Occipital lobe (tissue), 1 donor: ENCODE measurements at regions not wholly inside any gene's neighbourhood (a gene's known extent, or its start where the extent isn't known, plus 50 kb on each side); places are given as distances from the start of the nearest gene placed in this dataset.

Experiments
- DNase-seq: peaks from one replicate; lab custom pipeline; 2025; lab: John Stamatoyannopoulos, UW

DNA sequence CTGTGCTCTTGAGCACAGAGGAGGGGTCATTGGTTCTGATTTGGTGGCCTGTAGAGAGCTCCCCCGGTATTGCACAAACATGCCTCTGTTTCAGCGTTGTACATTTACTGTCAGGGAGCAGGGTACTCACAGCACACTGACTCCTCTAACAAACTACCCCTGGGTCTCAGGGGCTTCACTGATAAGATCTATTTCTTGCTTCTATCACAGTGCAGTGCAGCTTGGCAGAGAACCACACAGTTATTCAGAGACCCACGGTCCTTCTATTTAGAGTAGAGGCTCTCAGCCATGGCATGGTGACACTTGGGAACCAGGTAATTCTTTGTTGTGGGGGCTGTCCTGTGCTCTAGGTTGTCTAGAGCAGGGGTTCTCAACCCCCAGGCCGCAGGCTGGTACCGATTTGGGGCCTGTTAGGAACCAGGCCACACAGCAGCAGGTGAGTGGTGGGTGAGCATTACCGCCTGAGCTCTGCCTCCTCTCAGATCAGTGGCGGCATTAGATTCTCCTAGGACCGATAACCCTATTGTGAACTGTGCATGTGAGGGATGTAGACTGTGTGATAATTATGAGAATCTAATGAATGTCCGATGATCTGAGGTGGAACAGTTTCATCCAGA is 133.4 kb upstream of the MYCN start:
- DNase-seq, result no peak

GRCh38 chr2:15807418-15808203 is 132.7 kb upstream of the MYCN start:
- no peak for DNase-seq

DNA sequence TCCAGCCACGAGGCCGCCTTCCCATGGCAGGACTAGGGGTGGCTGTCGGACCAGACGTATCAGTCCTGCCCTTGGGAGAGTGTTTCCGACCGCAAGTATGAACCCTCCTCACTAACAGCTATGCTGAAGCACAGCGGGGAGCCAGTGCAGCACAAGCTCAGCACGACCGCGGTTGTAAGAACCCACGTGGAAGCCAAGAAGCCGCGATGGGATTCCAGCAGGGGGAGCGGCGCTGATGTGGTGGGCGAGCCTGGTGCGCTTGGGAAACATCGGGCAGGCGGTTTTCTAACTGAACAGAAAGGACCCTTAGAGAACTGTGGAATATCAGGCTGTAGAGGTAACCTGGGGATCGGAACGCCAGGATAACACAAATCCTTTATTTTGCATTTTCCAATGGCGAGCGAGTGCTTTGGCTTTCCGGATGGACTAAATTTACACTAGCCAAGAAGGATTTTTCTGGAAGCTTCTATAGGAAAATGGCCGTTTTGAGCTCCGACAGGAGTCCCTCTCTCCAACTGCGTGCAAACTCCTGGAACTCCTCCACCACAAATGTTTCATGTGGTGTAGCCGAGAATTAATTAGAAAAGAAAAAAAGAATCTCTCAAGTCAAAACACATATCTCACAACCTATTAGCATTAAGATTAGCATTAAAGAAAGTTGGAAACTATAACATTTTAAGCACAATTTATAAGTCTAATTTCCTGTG is 132.0 kb upstream of the MYCN start:
- DNase-seq, result no peak

GRCh38 chr2:15808944-15809343 is 131.4 kb upstream of the MYCN start:
- no peak for DNase-seq

- DNase-seq, result no peak
Measured at GRCh38 chr2:15809404-15809803, 130.9 kb upstream of the MYCN start.

GRCh38 chr2:15810477-15811150 is 129.7 kb upstream of the MYCN start:
- no peak for DNase-seq

DNA sequence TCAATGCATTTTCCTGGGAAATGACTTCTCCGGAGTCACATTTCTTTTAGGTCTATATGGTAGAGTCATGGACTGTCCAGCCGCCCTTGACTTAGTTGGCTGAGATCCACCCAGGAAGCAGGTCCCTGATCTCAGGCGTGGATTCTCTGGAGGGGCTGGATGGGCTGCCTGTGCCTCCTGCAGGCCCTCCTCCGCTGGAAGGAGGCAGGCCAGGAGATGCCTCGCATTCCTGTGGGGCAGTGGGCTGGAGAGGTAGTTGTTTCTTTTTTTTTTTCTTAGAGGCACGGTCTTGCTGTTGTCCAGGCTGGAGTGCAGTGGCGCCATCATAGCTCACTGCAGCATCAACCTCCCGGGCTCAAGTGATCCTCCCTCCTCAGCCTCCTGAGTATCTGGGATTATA is 129.0 kb upstream of the MYCN start:
- no peak for DNase-seq

DNA sequence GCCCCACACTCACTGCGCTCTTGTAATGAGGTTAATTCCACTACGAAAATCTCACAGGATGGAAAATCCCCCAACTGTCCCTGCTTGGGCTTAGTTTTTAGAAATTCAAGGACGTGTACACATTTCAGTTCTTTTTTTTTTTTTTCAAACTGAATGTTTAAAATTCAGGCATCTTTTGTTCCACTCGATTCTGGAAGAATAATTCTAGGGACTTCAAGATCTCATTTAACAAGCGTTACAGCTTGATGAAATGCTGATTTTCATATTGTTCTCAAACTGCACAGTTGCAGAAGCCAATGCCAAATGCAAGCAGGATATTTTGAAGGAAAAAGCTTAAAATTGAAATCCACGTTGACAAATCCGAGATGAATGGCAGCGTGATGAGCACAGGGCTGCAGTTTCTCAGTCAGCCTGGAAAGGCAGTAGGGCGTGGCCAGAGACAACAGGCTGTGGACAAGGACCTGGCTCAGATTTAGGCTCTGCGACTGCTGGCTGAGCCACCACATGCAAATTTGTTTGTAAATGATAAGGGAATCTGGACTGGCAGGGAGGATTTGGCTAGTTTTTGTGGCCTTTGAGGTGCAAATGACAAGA is 128.1 kb upstream of the MYCN start:
- DNase-seq, result no peak

- DNase-seq, result no peak
Measured at GRCh38 chr2:15813481-15814266, 126.7 kb upstream of the MYCN start.

- DNase-seq, result no peak
Measured at GRCh38 chr2:15814403-15814802, 125.9 kb upstream of the MYCN start.

- DNase-seq, result peak; percentile 20
Measured at GRCh38 chr2:15814946-15815345, 125.4 kb upstream of the MYCN start.

DNA sequence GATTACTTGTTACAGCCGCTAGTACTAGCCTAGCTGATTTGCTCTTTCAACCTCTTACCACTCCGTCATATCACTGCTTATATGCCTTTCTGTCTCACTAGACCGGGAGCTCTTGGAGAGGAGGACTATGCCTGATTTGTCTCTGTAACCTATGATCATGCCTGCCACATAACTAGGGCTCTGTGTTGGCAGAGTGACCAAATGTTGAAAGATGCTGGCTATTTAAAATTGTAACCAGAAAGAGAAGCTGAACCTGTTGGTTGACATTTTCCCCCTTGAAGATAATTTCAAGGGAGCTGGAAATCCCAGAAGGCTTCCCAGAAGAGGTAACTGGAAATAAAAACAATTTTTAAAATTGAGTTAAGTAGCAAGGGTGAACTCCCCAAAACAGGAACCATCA is 124.1 kb upstream of the MYCN start:
- DNase-seq, result no peak

DNA sequence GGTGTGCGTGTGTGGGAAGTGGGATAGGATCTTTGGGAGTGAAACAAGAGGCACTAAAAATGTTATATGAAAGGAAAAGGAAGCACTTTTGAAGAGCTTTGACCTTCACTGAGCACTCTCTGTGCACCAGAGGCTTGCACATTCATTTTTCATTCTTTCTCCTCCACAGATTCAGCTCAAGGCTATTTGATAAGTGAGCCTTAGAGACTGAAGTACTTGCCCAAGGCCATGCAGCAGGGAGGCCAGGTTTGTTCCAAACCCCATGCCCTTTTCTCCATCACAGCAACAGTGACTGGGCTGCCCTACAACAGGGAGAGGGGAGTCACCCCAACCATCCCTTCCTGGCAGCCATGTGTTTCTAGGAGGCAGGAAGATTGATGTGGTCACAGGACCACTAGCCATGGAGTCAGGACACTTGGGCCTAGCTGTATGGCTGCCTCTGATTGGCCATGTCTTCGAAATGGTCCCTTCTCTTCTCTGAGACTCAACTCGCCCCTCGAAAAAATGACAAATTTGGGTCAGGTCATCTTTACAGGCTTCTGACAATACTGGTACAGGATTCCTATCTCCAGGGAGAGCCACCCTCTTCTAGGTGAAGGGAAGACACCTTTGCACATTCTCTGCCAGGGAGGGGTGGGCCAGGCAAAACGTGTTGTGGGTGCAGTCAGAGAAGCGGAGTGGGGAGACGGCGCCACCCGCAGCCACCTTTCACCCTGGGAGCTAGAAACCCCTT is 123.5 kb upstream of the MYCN start:
- DNase-seq, result no peak

- no peak for DNase-seq
Measured at GRCh38 chr2:15817748-15818147, 122.6 kb upstream of the MYCN start.

DNA sequence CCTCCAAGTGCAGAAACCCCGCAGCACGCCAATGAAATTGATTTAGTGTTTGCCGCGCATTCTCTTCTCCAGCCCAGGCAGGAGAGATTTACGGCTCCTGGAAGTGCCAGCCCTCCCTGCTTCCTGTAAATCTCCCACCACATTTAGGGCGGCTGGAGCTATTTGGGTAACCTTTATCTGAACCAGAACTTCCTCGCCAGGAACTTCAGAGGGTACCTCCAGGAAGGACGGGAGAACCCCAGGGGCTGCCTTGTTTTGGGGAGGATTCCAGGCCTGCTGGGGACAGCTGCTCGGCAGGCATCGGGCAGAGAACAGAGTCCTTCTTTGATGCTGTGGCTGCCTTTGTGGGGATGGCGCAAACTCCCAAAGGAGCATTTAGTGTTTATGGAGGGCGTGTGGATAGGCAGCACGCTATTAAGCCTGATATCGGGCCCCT is 122.0 kb upstream of the MYCN start:
- no peak for DNase-seq

DNA sequence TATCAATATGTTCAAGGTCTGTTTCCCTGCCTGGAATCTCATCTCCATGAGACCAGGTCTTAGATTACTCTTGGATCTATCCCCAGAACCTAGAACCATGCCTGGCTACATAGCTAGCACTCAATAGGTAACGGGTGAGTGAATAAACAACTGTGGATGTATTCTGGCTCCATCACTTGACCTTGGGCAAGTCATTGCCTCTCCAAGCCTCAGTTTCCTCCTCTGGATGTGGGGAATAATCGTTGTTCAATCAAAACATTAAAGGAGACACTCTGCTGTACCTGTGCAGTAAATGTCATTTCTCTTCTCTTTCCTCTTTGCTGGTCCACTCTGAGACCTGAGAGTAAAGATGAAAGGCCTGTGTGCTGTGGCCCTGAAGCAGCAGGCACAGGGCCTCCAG is 121.5 kb upstream of the MYCN start:
- DNase-seq, result no peak

GRCh38 chr2:15819562-15820256 is 120.6 kb upstream of the MYCN start:
- no peak for DNase-seq

GRCh38 chr2:15820257-15820566 is 120.1 kb upstream of the MYCN start:
- DNase-seq, result no peak

DNA sequence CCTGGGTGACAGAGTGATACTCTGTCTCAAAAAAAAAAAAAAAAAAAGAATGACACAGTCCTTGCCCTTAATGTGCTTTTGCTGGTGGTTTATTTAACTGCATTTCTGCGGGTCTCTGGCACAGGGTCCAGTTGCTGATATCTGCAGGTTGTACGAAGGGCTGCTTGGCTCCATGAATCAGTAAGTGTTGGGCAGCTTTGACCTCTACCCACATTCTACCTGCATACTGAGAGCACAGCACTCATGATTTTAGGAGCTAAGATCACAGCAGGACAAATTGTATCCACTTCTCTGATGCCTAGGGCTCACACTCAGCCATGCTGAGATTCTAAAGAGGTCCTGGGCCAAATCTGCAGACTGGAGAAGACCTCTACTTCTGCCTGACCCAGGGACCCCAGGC is 119.4 kb upstream of the MYCN start:
- DNase-seq, result no peak
